ENCODE measurements at regions not wholly inside any gene's neighbourhood (a gene's known extent, or its start where the extent isn't known, plus 50 kb on each side); places are given as distances from the start of the nearest gene placed in this dataset.

DNA sequence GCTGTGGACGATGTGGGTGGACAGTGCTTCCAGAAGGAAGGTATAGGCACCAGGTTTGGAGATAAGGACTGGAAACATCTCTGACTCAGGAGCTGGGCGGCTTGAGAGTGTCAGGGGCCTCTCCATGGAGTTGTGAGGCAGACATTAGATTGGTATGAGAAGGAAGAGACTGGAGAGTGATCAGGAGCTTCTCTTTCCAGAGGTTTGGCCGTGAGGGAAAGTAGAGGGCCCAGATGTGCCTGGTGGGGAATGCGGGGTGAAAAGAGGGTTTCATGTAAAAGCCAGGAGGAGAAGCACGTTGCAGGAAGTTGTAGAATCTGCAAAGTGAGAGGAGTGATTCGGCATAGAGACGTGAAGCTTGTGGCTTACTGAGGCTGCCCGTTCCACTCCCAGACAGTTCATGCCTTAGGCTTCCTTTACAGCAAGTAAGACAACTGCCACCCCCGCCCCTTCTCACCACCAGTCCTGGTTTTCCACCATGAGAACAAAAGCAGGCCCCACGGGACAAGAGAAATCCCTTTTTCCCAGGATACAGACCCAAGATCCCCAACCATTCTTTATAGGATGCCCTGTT is 166.3 kb upstream of the HDAC4 start:
- no TSS peak for BruUV-seq (replicated peaks)
- Histone ChIP-seq H3K4me3 (no peak overlapping the region), H3K4me2 (ENCODE audit: insufficient read depth, low read length) (no peak overlapping the region), H3K36me3 (ENCODE audit: control insufficient read depth, insufficient read depth, low read length) (no peaks in the 10 kb centered on the region), H2AFZ (ENCODE audit: low read depth, low read length) (no peak overlapping the region), H3K9me3 (replicated peaks; ENCODE audit: control insufficient read depth, insufficient read depth, low read depth, low read length) (no peaks in the 10 kb centered on the region), H3K27me3 (ENCODE audit: control insufficient read depth in 2 of 2, insufficient read depth in 2 of 2, low read length in 2 of 2) (peaks cover 2 to 39% of the 10 kb centered on the region in 2 experiments; a peak in 3 of 5 replicates), H3K9me1 (ENCODE audit: control insufficient read depth, insufficient read depth, low read length) (no peaks in the 10 kb centered on the region), H3K79me2 (ENCODE audit: control insufficient read depth, insufficient read depth, low read length) (no peaks in the 10 kb centered on the region), H3K27ac (ENCODE audit: extremely low read depth, low read depth, low read length) (no peak overlapping the region), H4K20me1 (replicated peaks; ENCODE audit: control insufficient read depth, insufficient read depth, low read length) (no peaks in the 10 kb centered on the region), H3K9ac (ENCODE audit: insufficient read depth in 1 of 2, low read depth in 2 of 2, low read length in 2 of 2) (no peak overlapping the region), H3K4me1 (replicated peaks in 1 of 2; ENCODE audit: control insufficient read depth in 2 of 2, insufficient read depth in 2 of 2, low read length in 2 of 2) (no peaks in the 10 kb centered on the region)
- FAIRE-seq (no peak), DNase-seq (ENCODE audit: extremely low read depth in 1 of 4, low spot score in 3 of 4) (no peak), ATAC-seq (no peak)
- ChIA-PET CTCF (ENCODE audit: low intra/inter-chr PET ratio) (no interaction called here), POLR2A (no interaction called here)
- in situ Hi-C loops (cut with MboI) = no loop called here
- WGBS (ENCODE audit: insufficient coverage, low coverage, missing lambda C conversion rate) = 0% methylated on average over 9 of the region's 10 CpGs
- intact Hi-C loops (cut with micrococcal nuclease) = no loop called here
- TF ChIP-seq, protein P1, sequence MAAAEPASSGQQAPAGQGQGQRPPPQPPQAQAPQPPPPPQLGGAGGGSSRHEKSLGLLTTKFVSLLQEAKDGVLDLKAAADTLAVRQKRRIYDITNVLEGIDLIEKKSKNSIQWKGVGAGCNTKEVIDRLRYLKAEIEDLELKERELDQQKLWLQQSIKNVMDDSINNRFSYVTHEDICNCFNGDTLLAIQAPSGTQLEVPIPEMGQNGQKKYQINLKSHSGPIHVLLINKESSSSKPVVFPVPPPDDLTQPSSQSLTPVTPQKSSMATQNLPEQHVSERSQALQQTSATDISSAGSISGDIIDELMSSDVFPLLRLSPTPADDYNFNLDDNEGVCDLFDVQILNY (CRISPR knock-in tag; IDR thresholded peaks at IDR 0.05) = no peak
- no peak for TF ChIP-seq ZNF197 (CRISPR knock-in tag; IDR thresholded peaks at IDR 0.05; ENCODE audit: low read depth)
- TF ChIP-seq CREB1 (IDR thresholded peaks at IDR 0.05) = no peak
- no peak for TF ChIP-seq CREB1 (CRISPR knock-in tag; IDR thresholded peaks at IDR 0.05)
- TF ChIP-seq RBM17 (IDR thresholded peaks at IDR 0.05; ENCODE audit: borderline replicate concordance, low read depth, low read length) = no peak
- no peak for TF ChIP-seq GABPB2 (CRISPR knock-in tag; conservative IDR thresholded peaks at IDR 0.05)
- no peak for TF ChIP-seq ZZZ3 (IDR thresholded peaks at IDR 0.05)
- no peak for TF ChIP-seq KLF16 (IDR thresholded peaks at IDR 0.05)
- TF ChIP-seq, protein P2, sequence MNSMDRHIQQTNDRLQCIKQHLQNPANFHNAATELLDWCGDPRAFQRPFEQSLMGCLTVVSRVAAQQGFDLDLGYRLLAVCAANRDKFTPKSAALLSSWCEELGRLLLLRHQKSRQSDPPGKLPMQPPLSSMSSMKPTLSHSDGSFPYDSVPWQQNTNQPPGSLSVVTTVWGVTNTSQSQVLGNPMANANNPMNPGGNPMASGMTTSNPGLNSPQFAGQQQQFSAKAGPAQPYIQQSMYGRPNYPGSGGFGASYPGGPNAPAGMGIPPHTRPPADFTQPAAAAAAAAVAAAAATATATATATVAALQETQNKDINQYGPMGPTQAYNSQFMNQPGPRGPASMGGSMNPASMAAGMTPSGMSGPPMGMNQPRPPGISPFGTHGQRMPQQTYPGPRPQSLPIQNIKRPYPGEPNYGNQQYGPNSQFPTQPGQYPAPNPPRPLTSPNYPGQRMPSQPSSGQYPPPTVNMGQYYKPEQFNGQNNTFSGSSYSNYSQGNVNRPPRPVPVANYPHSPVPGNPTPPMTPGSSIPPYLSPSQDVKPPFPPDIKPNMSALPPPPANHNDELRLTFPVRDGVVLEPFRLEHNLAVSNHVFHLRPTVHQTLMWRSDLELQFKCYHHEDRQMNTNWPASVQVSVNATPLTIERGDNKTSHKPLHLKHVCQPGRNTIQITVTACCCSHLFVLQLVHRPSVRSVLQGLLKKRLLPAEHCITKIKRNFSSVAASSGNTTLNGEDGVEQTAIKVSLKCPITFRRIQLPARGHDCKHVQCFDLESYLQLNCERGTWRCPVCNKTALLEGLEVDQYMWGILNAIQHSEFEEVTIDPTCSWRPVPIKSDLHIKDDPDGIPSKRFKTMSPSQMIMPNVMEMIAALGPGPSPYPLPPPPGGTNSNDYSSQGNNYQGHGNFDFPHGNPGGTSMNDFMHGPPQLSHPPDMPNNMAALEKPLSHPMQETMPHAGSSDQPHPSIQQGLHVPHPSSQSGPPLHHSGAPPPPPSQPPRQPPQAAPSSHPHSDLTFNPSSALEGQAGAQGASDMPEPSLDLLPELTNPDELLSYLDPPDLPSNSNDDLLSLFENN (IDR thresholded peaks at IDR 0.05; ENCODE audit: low read depth in 2 of 2, low read length in 2 of 2) = no peak
- no peak for TF ChIP-seq XRCC5 (IDR thresholded peaks at IDR 0.05; ENCODE audit: low read depth, low read length)
- TF ChIP-seq, protein P3, sequence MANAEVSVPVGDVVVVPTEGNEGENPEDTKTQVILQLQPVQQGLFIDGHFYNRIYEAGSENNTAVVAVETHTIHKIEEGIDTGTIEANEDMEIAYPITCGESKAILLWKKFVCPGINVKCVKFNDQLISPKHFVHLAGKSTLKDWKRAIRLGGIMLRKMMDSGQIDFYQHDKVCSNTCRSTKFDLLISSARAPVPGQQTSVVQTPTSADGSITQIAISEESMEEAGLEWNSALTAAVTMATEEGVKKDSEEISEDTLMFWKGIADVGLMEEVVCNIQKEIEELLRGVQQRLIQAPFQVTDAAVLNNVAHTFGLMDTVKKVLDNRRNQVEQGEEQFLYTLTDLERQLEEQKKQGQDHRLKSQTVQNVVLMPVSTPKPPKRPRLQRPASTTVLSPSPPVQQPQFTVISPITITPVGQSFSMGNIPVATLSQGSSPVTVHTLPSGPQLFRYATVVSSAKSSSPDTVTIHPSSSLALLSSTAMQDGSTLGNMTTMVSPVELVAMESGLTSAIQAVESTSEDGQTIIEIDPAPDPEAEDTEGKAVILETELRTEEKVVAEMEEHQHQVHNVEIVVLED (CRISPR knock-in tag; IDR thresholded peaks at IDR 0.05) = no peak
- TF ChIP-seq SMAD2 (IDR thresholded peaks at IDR 0.05; ENCODE audit: low read depth, low read length) = no peak
- TF ChIP-seq, protein P4, sequence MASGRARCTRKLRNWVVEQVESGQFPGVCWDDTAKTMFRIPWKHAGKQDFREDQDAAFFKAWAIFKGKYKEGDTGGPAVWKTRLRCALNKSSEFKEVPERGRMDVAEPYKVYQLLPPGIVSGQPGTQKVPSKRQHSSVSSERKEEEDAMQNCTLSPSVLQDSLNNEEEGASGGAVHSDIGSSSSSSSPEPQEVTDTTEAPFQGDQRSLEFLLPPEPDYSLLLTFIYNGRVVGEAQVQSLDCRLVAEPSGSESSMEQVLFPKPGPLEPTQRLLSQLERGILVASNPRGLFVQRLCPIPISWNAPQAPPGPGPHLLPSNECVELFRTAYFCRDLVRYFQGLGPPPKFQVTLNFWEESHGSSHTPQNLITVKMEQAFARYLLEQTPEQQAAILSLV (tag; IDR thresholded peaks at IDR 0.05) = no peak
- TF ChIP-seq KDM2B (CRISPR knock-in tag; IDR thresholded peaks at IDR 0.05) = no peak
- TF ChIP-seq ZNF165 (CRISPR knock-in tag; IDR thresholded peaks at IDR 0.05; ENCODE audit: borderline replicate concordance) = no peak
- TF ChIP-seq, protein P5, sequence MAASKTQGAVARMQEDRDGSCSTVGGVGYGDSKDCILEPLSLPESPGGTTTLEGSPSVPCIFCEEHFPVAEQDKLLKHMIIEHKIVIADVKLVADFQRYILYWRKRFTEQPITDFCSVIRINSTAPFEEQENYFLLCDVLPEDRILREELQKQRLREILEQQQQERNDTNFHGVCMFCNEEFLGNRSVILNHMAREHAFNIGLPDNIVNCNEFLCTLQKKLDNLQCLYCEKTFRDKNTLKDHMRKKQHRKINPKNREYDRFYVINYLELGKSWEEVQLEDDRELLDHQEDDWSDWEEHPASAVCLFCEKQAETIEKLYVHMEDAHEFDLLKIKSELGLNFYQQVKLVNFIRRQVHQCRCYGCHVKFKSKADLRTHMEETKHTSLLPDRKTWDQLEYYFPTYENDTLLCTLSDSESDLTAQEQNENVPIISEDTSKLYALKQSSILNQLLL (CRISPR knock-in tag; IDR thresholded peaks at IDR 0.05; ENCODE audit: borderline replicate concordance) = no peak
